Ishikawa (cell line): ENCODE measurements at regions not wholly inside any gene's neighbourhood (a gene's known extent, or its start where the extent isn't known, plus 50 kb on each side); places are given as distances from the start of the nearest gene placed in this dataset.

ENCODE experiments used
- CEBPB ChIP-seq: IDR thresholded peaks from 2 replicates; pipeline ENCODE4 v1.6.1; 2012
- CREB1 ChIP-seq: IDR thresholded peaks from 2 replicates; pipeline ENCODE4 v1.6.1; 2012; ENCODE audit warnings: low read depth
- EGR1 ChIP-seq: IDR thresholded peaks from 2 replicates; pipeline ENCODE4 v1.6.1; 2012
- FOXM1 ChIP-seq: IDR thresholded peaks from 2 replicates; pipeline ENCODE4 v1.6.1; 2012; ENCODE audit warnings: low read depth, borderline replicate concordance
- MAX ChIP-seq: IDR thresholded peaks from 2 replicates; pipeline ENCODE4 v1.6.1; 2012
- RAD21 ChIP-seq: IDR thresholded peaks from 2 replicates; pipeline ENCODE4 v1.6.1; 2012; ENCODE audit warnings: low read depth
- REST ChIP-seq: IDR thresholded peaks from 2 replicates; pipeline ENCODE4 v1.6.1; 2012; ENCODE audit warnings: low read depth, mild to moderate bottlenecking
- TAF1 ChIP-seq: IDR thresholded peaks from 2 replicates; pipeline ENCODE4 v1.6.1; 2012; ENCODE audit warnings: low read depth, mild to moderate bottlenecking
- TEAD4 ChIP-seq: IDR thresholded peaks from 2 replicates; pipeline ENCODE4 v1.6.1; 2012
- USF1 ChIP-seq: IDR thresholded peaks from 2 replicates; pipeline ENCODE4 v1.6.1; 2012
- YY1 ChIP-seq: IDR thresholded peaks from 2 replicates; pipeline ENCODE4 v1.6.1; 2012; ENCODE audit warnings: low read depth
- ZBTB7A ChIP-seq: IDR thresholded peaks from 2 replicates; pipeline ENCODE4 v1.6.1; 2012; ENCODE audit warnings: low read depth

DNA sequence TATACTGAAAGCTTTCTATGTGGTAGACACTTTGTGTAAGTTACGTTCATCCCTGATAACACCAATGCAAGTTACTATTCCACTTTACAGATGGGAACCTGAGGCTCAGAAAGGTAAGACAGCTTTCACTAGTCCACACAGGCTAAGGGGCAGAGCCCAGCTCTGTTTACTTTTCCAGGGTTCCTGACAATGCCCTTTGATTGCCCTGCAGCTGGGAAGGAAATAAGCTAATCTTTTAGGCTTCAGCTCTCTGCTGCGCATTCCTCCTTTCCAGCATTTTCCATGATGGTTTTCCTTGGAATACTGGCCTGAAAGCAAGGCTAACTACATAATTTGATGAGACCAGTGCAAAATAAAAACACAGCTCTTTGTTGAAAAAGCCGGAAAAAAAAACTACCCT lies 185.7 kb upstream of the BTG1 start:
- TF ChIP-seq TAF1 = no peak
- no peak for TF ChIP-seq CEBPB
- no peak for TF ChIP-seq TEAD4
- no peak for TF ChIP-seq MAX
- no peak for TF ChIP-seq YY1
- TF ChIP-seq RAD21 = no peak
- TF ChIP-seq USF1 = no peak
- no peak for TF ChIP-seq FOXM1
- TF ChIP-seq REST = no peak
- no peak for TF ChIP-seq ZBTB7A
- no peak for TF ChIP-seq EGR1
- no peak for TF ChIP-seq CREB1
